Uterus (tissue), 3 donors: ENCODE measurements at regions not wholly inside any gene's neighbourhood (a gene's known extent, or its start where the extent isn't known, plus 50 kb on each side); places are given as distances from the start of the nearest gene placed in this dataset.
"Not testable (repeated sequence)": the region's sequence is repeated elsewhere in the genome, so short reads cannot be mapped to it uniquely, and the experiment has no call there.

Experiments
- DNase-seq, 2 donors: peaks; one replicate each; pipeline ENCODE4 v3.0.0-alpha.2; 2019 to 2020
- H3K27ac ChIP-seq, 2 donors: fragments of 200-600 bp; sonication (generic); 1 replicate in 1 of 2; 2 replicates in 1 of 2; pipeline ENCODE4 v1.5.1; 2016 to 2018
- H3K27me3 ChIP-seq, 2 donors: fragments of 200-600 bp; sonication (generic); one replicate each; pipeline ENCODE4 v1.5.1; 2018 to 2019; ENCODE audit warnings: control low read depth in 1 of 2
- H3K36me3 ChIP-seq, 2 donors: fragments of 200-600 bp; sonication (generic); one replicate each; pipeline ENCODE4 v1.5.1; 2019; ENCODE audit warnings: control low read depth in 1 of 2
- H3K4me1 ChIP-seq, 2 donors: fragments of 200-600 bp; sonication (generic); one replicate each; pipeline ENCODE4 v1.5.1; 2018 to 2019; ENCODE audit warnings: control low read depth in 1 of 2
- H3K4me3 ChIP-seq, 2 donors: fragments of 200-600 bp; sonication (generic); 1 replicate in 1 of 2; 2 replicates in 1 of 2; pipeline ENCODE4 v1.5.1; 2018 to 2019; ENCODE audit warnings: mild to moderate bottlenecking in 1 of 2
- H3K9me3 ChIP-seq, 2 donors: fragments of 200-600 bp; sonication (generic); one replicate each; pipeline ENCODE4 v1.5.1; 2019; ENCODE audit warnings: control low read depth in 1 of 2
- POLR2A ChIP-seq, 2 donors: fragments of 450-650 bp; IDR thresholded peaks; one replicate each; pipeline ENCODE4 v1.6.1; 2016; ENCODE audit warnings: antibody characterized with exemption in 2 of 2, mild to moderate bottlenecking in 1 of 2, moderate library complexity in 1 of 2
- intact Hi-C: fragments of 100-400 bp; cut with DNase I; formaldehyde crosslinking; loops from one replicate; pipeline ENCODE4 v1.15.1; 2023; ENCODE audit warnings: low total_unique reads
- TF ChIP-seq, protein P1 (sequence below), 4 experiments: fragments of 200-600 bp in 2 of 4; fragments of 450-650 bp in 2 of 4; sonication (generic) in 2 of 4; IDR thresholded peaks; one replicate each; pipeline ENCODE4 v1.5.1; 2016 to 2019; ENCODE audit warnings: antibody characterized with exemption in 4 of 4, mild to moderate bottlenecking in 2 of 4, moderate library complexity in 1 of 4
- donor health status: DM: yes; HTN: yes; CAD: no.

DNA sequence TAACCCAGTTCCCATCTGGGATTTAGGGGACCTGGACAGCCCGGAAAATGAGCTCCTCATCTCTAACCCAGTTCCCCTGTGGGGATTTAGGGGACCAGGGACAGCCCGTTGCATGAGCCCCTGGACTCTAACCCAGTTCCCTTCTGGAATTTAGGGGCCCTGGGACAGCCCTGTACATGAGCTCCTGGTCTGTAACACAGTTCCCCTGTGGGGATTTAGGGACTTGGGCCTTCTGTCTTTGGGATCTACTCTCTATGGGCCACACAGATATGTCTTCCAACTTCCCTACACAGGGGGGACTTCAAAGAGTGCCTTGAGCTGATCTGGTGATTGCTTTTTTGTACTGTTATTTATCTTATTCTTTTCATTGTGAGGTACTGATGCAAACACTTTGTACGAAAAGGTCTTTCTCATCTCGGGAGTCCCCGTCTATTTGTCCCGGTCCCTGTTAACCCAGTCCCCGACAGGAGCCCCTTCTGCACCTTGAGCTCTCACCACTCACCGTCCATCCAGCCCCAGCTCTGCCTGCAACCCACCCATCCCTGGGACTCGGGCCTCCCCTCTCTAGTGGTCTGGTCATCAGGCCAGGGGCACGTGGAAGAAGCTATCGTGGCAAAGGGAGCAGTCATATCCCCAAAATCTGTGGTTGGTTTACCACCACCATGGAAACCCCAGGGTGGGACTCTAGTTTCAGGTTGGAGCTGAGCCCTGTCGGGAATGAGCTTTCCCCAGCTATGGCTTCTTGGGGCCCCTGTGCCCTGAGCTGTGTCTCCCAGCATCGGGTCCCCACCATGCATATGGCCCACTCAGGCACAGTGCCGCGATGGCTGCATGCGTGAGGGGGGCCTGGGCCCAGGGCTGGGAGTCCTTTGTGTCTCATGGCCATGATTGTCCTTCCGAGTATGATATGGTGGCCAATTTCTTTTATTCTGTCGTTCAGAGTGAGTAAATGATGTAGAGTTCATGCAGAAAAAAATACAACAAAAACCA lies 270.4 kb upstream of the PLCXD1 start:
- H3K4me3 ChIP-seq, intact Hi-C loops, H3K36me3 ChIP-seq, DNase-seq, H3K9me3 ChIP-seq, H3K4me1 ChIP-seq, H3K27me3 ChIP-seq, H3K27ac ChIP-seq: not testable (repeated sequence)

- H3K36me3 ChIP-seq, H3K4me3 ChIP-seq, H3K9me3 ChIP-seq, H3K4me1 ChIP-seq, H3K27ac ChIP-seq, intact Hi-C loops, DNase-seq, H3K27me3 ChIP-seq: not testable (repeated sequence)
These were observed 267.2 kb upstream of the PLCXD1 start for GRCh38 chrX:13821-14443.

- intact Hi-C loops, H3K27me3 ChIP-seq, H3K9me3 ChIP-seq, H3K4me1 ChIP-seq, H3K27ac ChIP-seq, H3K36me3 ChIP-seq: not testable (repeated sequence)
- DNase-seq, result peak in 1 of 2 donors; percentile 15
- peak overlapping the region in 1 of 2 donors; percentile 28 for H3K4me3 ChIP-seq
These were observed 266.7 kb upstream of the PLCXD1 start for GRCh38 chrX:14452-14851.

GRCh38 chrX:18768-19454 lies 262.3 kb upstream of the PLCXD1 start:
- H3K9me3 ChIP-seq, H3K27ac ChIP-seq, H3K4me3 ChIP-seq, DNase-seq, H3K36me3 ChIP-seq, intact Hi-C loops, H3K4me1 ChIP-seq, H3K27me3 ChIP-seq: not testable (repeated sequence)

DNA sequence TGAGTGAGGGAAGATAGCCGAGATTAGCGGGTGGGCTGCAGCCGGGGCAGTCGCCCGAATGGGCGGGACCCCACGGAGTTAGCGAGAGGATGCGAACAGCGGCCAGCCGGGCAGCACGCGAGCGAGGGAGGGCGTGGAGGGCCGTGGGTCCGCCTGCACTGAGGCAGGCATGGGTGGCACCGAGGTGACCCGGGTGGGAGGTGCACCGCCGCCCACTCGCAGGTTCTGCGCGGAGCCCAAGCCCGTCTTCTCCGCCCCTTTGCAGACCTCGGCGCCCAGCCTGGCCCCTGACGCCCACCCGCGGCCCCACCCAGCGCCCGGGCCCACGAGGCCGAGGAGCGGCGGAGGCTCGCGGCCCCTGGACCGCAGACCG lies 261.7 kb upstream of the PLCXD1 start:
- H3K4me1 ChIP-seq, H3K27ac ChIP-seq, H3K9me3 ChIP-seq, DNase-seq, intact Hi-C loops, H3K27me3 ChIP-seq, H3K36me3 ChIP-seq: not testable (repeated sequence)
- peak overlapping the region in 1 of 2 donors; percentile 23 for H3K4me3 ChIP-seq

DNA sequence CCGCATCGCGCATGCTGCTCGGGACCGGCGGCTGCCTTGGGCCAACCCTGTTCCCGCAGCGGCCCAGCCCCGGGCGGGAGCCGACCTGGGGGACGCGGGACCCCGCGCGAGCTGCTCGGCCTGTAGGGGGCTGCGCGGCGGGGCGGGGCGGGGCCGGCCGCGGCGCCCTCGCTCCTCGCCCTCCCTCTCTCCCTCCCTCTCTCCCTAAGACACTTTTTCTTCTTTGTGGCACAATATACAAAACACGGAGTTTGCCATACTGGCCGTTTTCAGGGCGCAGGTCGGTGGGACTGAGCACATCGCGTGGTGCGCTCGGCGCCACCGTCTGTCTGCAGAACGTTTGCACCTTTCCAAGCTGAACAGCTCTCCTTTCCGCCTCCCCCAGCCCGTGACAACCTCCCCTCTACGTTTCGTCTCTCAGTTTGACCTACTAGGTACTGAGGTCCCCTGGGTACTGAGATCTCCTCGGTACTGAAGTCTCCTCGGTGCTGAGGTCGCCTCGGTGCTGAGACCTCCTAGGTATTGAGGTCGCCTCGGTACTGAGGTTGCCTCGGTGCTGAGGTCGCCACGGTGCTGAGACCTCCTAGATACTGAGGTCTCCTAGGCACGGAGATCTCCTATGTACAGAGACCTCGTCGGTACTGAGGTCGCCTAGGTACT lies 261.1 kb upstream of the PLCXD1 start:
- DNase-seq, result no peak
- H3K4me3 ChIP-seq, result peak overlapping the region in 1 of 2 donors; percentile 23
- no peak for TF ChIP-seq POLR2A (IDR thresholded peaks at IDR 0.05)
- TF ChIP-seq, protein P1, sequence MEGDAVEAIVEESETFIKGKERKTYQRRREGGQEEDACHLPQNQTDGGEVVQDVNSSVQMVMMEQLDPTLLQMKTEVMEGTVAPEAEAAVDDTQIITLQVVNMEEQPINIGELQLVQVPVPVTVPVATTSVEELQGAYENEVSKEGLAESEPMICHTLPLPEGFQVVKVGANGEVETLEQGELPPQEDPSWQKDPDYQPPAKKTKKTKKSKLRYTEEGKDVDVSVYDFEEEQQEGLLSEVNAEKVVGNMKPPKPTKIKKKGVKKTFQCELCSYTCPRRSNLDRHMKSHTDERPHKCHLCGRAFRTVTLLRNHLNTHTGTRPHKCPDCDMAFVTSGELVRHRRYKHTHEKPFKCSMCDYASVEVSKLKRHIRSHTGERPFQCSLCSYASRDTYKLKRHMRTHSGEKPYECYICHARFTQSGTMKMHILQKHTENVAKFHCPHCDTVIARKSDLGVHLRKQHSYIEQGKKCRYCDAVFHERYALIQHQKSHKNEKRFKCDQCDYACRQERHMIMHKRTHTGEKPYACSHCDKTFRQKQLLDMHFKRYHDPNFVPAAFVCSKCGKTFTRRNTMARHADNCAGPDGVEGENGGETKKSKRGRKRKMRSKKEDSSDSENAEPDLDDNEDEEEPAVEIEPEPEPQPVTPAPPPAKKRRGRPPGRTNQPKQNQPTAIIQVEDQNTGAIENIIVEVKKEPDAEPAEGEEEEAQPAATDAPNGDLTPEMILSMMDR (IDR thresholded peaks at IDR 0.05), result no peak
- peak overlapping the region in 1 of 2 donors; percentile 29 for H3K27ac ChIP-seq
- no peaks in the 10 kb centered on the region for H3K9me3 ChIP-seq
- intact Hi-C loops, result no loop called here
- no peaks in the 10 kb centered on the region for H3K4me1 ChIP-seq
- no peaks in the 10 kb centered on the region for H3K27me3 ChIP-seq
- H3K36me3 ChIP-seq, result no peaks in the 10 kb centered on the region

GRCh38 chrX:24139-24538 lies 257.0 kb upstream of the PLCXD1 start:
- H3K27ac ChIP-seq, intact Hi-C loops, H3K4me3 ChIP-seq, H3K27me3 ChIP-seq, H3K36me3 ChIP-seq, DNase-seq, H3K9me3 ChIP-seq, H3K4me1 ChIP-seq: not testable (repeated sequence)
